Breast epithelium (tissue), 3 donors: ENCODE measurements at regions not wholly inside any gene's neighbourhood (a gene's known extent, or its start where the extent isn't known, plus 50 kb on each side); places are given as distances from the start of the nearest gene placed in this dataset.

Experiments
- CTCF ChIP-seq, 3 donors: fragments of 450-650 bp; IDR thresholded peaks; one replicate each; pipeline ENCODE4 v1.5.1; 2016 to 2017; ENCODE audit warnings: antibody characterized with exemption in 3 of 3, mild to moderate bottlenecking in 3 of 3, moderate library complexity in 3 of 3
- POLR2A ChIP-seq: fragments of 450-650 bp; IDR thresholded peaks from one replicate; pipeline ENCODE4 v1.6.1; 2016; ENCODE audit warnings: antibody characterized with exemption, mild to moderate bottlenecking, moderate library complexity
- POLR2AphosphoS5 ChIP-seq, 3 donors: sonication (generic); formaldehyde crosslinking; IDR thresholded peaks; one replicate each; pipeline ENCODE4 v1.6.1; 2017; ENCODE audit warnings: antibody characterized with exemption in 3 of 3

- TF ChIP-seq CTCF (IDR thresholded peaks at IDR 0.05) (no peak), POLR2A (no peak), POLR2AphosphoS5 (IDR thresholded peaks at IDR 0.05) (no peak)
These were observed 51.7 kb upstream of the ACP3 start for GRCh38 chr3:132265488-132265887.
